ENCODE measurements at regions not wholly inside any gene's neighbourhood (a gene's known extent, or its start where the extent isn't known, plus 50 kb on each side); places are given as distances from the start of the nearest gene placed in this dataset.

GRCh38 chr12:5171701-5172100 lies 128.0 kb downstream of the KCNA5 start (continued):
- peak; percentile 57 for TF ChIP-seq RAD21 (IDR thresholded peaks at IDR 0.05; ENCODE audit: insufficient read depth, low read depth, low read length)

DNA sequence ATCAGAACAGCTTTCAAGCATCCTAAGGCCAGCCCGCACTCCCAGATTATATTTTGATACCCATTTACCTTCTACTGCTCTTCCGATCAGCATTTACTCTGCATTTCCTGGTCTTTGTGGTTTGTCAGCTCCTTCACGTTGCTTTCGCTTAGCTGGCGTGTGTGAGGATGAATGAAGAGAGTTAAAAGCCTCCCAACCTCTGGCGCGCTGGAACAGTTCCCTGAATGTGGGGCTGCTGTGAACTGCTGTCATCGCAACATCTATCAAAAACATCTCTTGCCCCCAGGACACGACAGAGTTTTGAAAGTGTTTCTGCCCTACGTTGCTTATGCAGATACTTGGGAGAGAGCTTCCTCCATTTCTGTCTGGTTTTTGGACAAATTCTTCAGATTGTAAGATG lies 129.2 kb downstream of the KCNA5 start:
- no peak for FAIRE-seq
- 67% methylated on average over 10 of the region's 10 CpGs for WGBS (ENCODE audit: insufficient coverage, insufficient replicate concordance, low lambda C conversion rate, missing lambda C conversion rate)

GRCh38 chr12:5173511-5174011 lies 129.9 kb downstream of the KCNA5 start:
- in situ Hi-C loops (cut with MboI) = no loop called here
- TF ChIP-seq POLR2AphosphoS2 (IDR thresholded peaks at IDR 0.05; ENCODE audit: low read depth, low read length) (no peak), RCOR1 (conservative IDR thresholded peaks at IDR 0.05; ENCODE audit: low read depth, low read length) (no peak), ZBTB40 (IDR thresholded peaks at IDR 0.05; ENCODE audit: borderline replicate concordance) (no peak), SRF (IDR thresholded peaks at IDR 0.05; ENCODE audit: low read depth in 2 of 2, low read length in 2 of 2) (no peak), CHD2 (IDR thresholded peaks at IDR 0.05; ENCODE audit: borderline replicate concordance, low read depth, low read length) (no peak), STAT1 (conservative IDR thresholded peaks at IDR 0.05) (no peak), ATF7 (IDR thresholded peaks at IDR 0.05; ENCODE audit: low read depth) (no peak), IRF3 (IDR thresholded peaks at IDR 0.05) (no peak), SUZ12 (IDR thresholded peaks at IDR 0.05; ENCODE audit: unreplicated experiment) (no peak)

More for the DNA sequence above, 129.2 kb downstream of the KCNA5 start:
- in situ Hi-C loops (cut with MboI) (no loop called here), intact Hi-C loops (cut with micrococcal nuclease; ENCODE audit: unreplicated experiment) (loop anchor here (5.0 kb wide), 1 partner anchor 269 kb away; no protein-coding TSS in a partner anchor)
- Histone ChIP-seq H2AFZ (ENCODE audit: control insufficient read depth, low read depth, low read length) (no peak overlapping the region), H3K27me3 (replicated peaks in 1 of 2; ENCODE audit: control insufficient read depth in 2 of 2, insufficient read depth in 2 of 2, low read length in 1 of 2) (peaks cover 0 to 4% of the 10 kb centered on the region in 2 experiments; a peak in 3 of 4 replicates), H3K79me2 (ENCODE audit: control insufficient read depth, insufficient read depth, low read length) (no peaks in the 10 kb centered on the region), H3K4me2 (ENCODE audit: control insufficient read depth, insufficient read depth) (no peak overlapping the region), H3K4me1 (ENCODE audit: control insufficient read depth, insufficient read depth, low read length) (no peaks in the 10 kb centered on the region), H4K20me1 (ENCODE audit: control insufficient read depth, insufficient read depth) (no peaks in the 10 kb centered on the region), H3K4me3 (no peak overlapping the region), H3K36me3 (ENCODE audit: control insufficient read depth in 2 of 2, insufficient read depth in 2 of 2, low read length in 1 of 2) (no peaks in the 10 kb centered on the region), H3K9me3 (replicated peaks; ENCODE audit: control insufficient read depth, insufficient read depth, low read length) (no peaks in the 10 kb centered on the region), H3K27ac (ENCODE audit: control insufficient read depth, insufficient read depth) (no peak overlapping the region), H3K9ac (ENCODE audit: control insufficient read depth, insufficient read depth, low read length) (no peak overlapping the region)
- TF ChIP-seq YY1 (IDR thresholded peaks at IDR 0.05; ENCODE audit: low read depth, low read length) (no peak), SUPT20H (IDR thresholded peaks at IDR 0.05; ENCODE audit: borderline replicate concordance, control insufficient read depth, low read depth, low read length) (no peak)
- DNase-seq (ENCODE audit: low read depth, low spot score) = no peak
- no peak for ATAC-seq
- POLR2A ChIA-PET = no interaction called here
- CTCF ChIA-PET = interaction anchor here (0.7 to 1.0 kb wide), 2 partner anchors 19 to 337 kb away, joined by 3 to 4 read pairs; no protein-coding TSS in a partner anchor
- no TSS peak for BruUV-seq (replicated peaks)
- SMC1A ChIA-PET (ENCODE audit: uncharacterized antibody, unreplicated experiment) = no interaction called here
- RAD21 ChIA-PET (ENCODE audit: unreplicated experiment) = no interaction called here

More at GRCh38 chr12:5173511-5174011, 129.9 kb downstream of the KCNA5 start:
- H3K9ac ChIP-seq (ENCODE audit: control insufficient read depth, insufficient read depth, low read length) = no peak overlapping the region
- H3K27me3 ChIP-seq (replicated peaks in 1 of 2; ENCODE audit: control insufficient read depth in 2 of 2, insufficient read depth in 2 of 2, low read length in 1 of 2) = peaks cover 0 to 4% of the 10 kb centered on the region in 2 experiments; a peak in 3 of 4 replicates
- POLR2A ChIA-PET = no interaction called here
- no peaks in the 10 kb centered on the region for H3K9me3 ChIP-seq (replicated peaks; ENCODE audit: control insufficient read depth, insufficient read depth, low read length)
- RAD21 ChIA-PET (ENCODE audit: unreplicated experiment) = no interaction called here
- H3K4me1 ChIP-seq (ENCODE audit: control insufficient read depth, insufficient read depth, low read length) = no peaks in the 10 kb centered on the region
- FAIRE-seq (no peak), DNase-seq (ENCODE audit: low read depth, low spot score) (no peak), ATAC-seq (no peak)
- CTCF ChIA-PET = no interaction called here
- no peak overlapping the region for H3K4me2 ChIP-seq (ENCODE audit: control insufficient read depth, insufficient read depth)
- no peaks in the 10 kb centered on the region for H4K20me1 ChIP-seq (ENCODE audit: control insufficient read depth, insufficient read depth)
- BruUV-seq (replicated peaks) = no TSS peak
- no peaks in the 10 kb centered on the region for H3K79me2 ChIP-seq (ENCODE audit: control insufficient read depth, insufficient read depth, low read length)
- H3K4me3 ChIP-seq = no peak overlapping the region
- no peak overlapping the region for H2AFZ ChIP-seq (ENCODE audit: control insufficient read depth, low read depth, low read length)
- intact Hi-C loops (cut with micrococcal nuclease; ENCODE audit: unreplicated experiment) = loop anchor here (5.0 kb wide), 1 partner anchor 269 kb away; no protein-coding TSS in a partner anchor
- 36% methylated on average over 10 of the region's 10 CpGs for WGBS (ENCODE audit: insufficient coverage, insufficient replicate concordance, low lambda C conversion rate, missing lambda C conversion rate)
- SMC1A ChIA-PET (ENCODE audit: uncharacterized antibody, unreplicated experiment) = no interaction called here
- no peaks in the 10 kb centered on the region for H3K36me3 ChIP-seq (ENCODE audit: control insufficient read depth in 2 of 2, insufficient read depth in 2 of 2, low read length in 1 of 2)
- no peak overlapping the region for H3K27ac ChIP-seq (ENCODE audit: control insufficient read depth, insufficient read depth)

Measured in GM12878 (cell line).